Ovary (tissue), 3 donors: ENCODE measurements at regions not wholly inside any gene's neighbourhood (a gene's known extent, or its start where the extent isn't known, plus 50 kb on each side); places are given as distances from the start of the nearest gene placed in this dataset.

Source experiments
- CTCF ChIP-seq, 3 donors: fragments of 450-650 bp in 2 of 3; fragments of 200-600 bp in 1 of 3; IDR thresholded peaks; one replicate each; pipeline versions ENCODE4 v1.5.1 to v1.8.0; 2016 to 2022; ENCODE audit warnings: antibody characterized with exemption in 3 of 3, mild to moderate bottlenecking in 1 of 3
- POLR2A ChIP-seq: fragments of 450-650 bp; IDR thresholded peaks from one replicate; pipeline ENCODE4 v1.6.1; 2017; ENCODE audit warnings: antibody characterized with exemption, mild to moderate bottlenecking, moderate library complexity
- donor health status: DM: no; HTN: no; CAD: no.

DNA sequence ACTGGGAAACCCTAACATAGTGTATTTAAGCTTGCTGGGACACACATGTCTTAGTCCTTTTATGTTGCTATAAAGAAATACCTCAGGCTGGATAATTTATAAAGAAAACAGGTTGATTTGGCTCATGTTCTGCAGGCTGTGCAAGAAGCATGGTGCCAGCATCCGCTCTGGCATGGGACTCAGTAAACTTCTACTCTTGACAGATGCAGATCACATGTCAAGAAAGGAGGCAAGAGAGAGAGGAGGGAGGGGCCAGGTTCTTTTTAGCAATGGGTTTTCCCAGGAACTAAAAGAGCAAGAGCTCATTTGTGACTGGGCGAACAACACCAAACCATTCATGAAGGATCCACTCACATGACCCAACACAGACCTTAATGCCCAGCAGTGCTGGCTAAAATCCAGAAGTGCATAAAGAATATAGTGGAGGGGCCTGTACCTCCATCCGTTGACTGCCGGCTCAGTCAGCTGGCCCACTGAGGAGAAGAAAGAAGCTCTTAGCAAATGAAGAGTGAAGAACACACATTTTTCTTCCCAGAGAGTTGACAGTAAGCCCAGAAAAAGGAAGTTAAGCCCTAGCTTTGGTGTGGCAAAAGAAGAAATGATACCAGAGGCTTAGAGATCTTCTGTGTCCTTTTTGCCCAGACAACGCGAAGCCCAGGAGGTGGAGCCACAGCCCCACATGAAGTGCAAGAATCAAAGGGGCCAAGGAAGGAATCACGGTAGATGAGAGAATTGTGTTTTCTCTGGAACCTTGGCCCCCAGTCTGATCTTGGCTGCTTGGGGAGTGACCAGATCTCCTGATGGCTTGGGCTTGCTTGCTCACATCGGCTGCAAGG is 183.5 kb upstream of the FAM98A start:
- no peak for TF ChIP-seq CTCF (IDR thresholded peaks at IDR 0.05)
- TF ChIP-seq POLR2A = no peak
